WTC11 (cell line): ENCODE measurements at regions not wholly inside any gene's neighbourhood (a gene's known extent, or its start where the extent isn't known, plus 50 kb on each side); places are given as distances from the start of the nearest gene placed in this dataset.

Experiments
- ATAC-seq: fragments of 200-7000 bp; cut with Tn5 transposase; 2 replicates; pipeline ENCODE4 v1.10.0; 2021; ENCODE audit warnings: mild to moderate bottlenecking, moderate library complexity
- CTCF ChIA-PET: fragments of 300-600 bp; sonication (Branson Sonifier 250); formaldehyde crosslinking; loops from one replicate; lab custom pipeline; 2021; ENCODE audit warnings: antibody characterized with exemption; lab: Charles Lee
- POLR2A ChIA-PET: fragments of 350-600 bp; sonication (Branson Sonifier 250); formaldehyde crosslinking; loops from one replicate; lab custom pipeline; 2021; ENCODE audit warnings: antibody characterized with exemption; lab: Charles Lee
- DNase-seq: peaks from one replicate; pipeline ENCODE4 v3.0.0; 2021; ENCODE audit warnings: low spot score
- H3K27ac Mint-ChIP-seq: 2 replicates; pipeline ENCODE4 v1.8.0; 2021; ENCODE audit warnings: mixed read lengths
- H3K27me3 Mint-ChIP-seq: 2 replicates; pipeline ENCODE4 v1.8.0; 2021; ENCODE audit warnings: low read depth, mild to moderate bottlenecking, moderate library complexity, mixed read lengths
- H3K36me3 Mint-ChIP-seq: 2 replicates; pipeline ENCODE4 v1.8.0; 2021; ENCODE audit warnings: mixed read lengths
- H3K4me1 Mint-ChIP-seq: 2 replicates; pipeline ENCODE4 v1.8.0; 2022; ENCODE audit warnings: mixed read lengths
- H3K4me3 Mint-ChIP-seq: 2 replicates; pipeline ENCODE4 v1.8.0; 2021; ENCODE audit warnings: mild to moderate bottlenecking, moderate library complexity, mixed read lengths
- H3K9me3 Mint-ChIP-seq: 2 replicates; pipeline ENCODE4 v1.8.0; 2021; ENCODE audit warnings: mixed read lengths
- ATF1 ChIP-seq: sonication (generic); formaldehyde crosslinking; IDR thresholded peaks from 2 replicates; pipeline ENCODE4 v1.8.1; 2023; ENCODE audit warnings: mild to moderate bottlenecking, moderate library complexity, missing genetic modification reagents
- ATF2 ChIP-seq: sonication (generic); formaldehyde crosslinking; IDR thresholded peaks from 2 replicates; pipeline ENCODE4 v1.8.1; 2022; ENCODE audit warnings: low read depth, missing genetic modification reagents, borderline replicate concordance
- CREB1 ChIP-seq: sonication (generic); formaldehyde crosslinking; IDR thresholded peaks from 2 replicates; pipeline ENCODE4 v1.8.0; 2023; ENCODE audit warnings: mild to moderate bottlenecking, missing genetic modification reagents
- GABPB1 ChIP-seq: sonication (generic); formaldehyde crosslinking; IDR thresholded peaks from 2 replicates; pipeline ENCODE4 v1.8.1; 2023; ENCODE audit warnings: mild to moderate bottlenecking, missing genetic modification reagents
- MYBL2 ChIP-seq: sonication (generic); formaldehyde crosslinking; IDR thresholded peaks from 2 replicates; pipeline ENCODE4 v1.8.1; 2023; ENCODE audit warnings: mild to moderate bottlenecking, moderate library complexity, missing genetic modification reagents
- NFE2L1 ChIP-seq: sonication (generic); formaldehyde crosslinking; IDR thresholded peaks from 2 replicates; pipeline ENCODE4 v1.8.1; 2023; ENCODE audit warnings: missing genetic modification reagents
- NR2C2 ChIP-seq: sonication (generic); formaldehyde crosslinking; IDR thresholded peaks from 2 replicates; pipeline ENCODE4 v1.8.0; 2022; ENCODE audit warnings: mild to moderate bottlenecking, missing genetic modification reagents
- OVOL2 ChIP-seq: fragments of 250-450 bp; sonication (Bioruptor Pico); IDR thresholded peaks from 2 replicates; pipeline ENCODE4 v1.9.0; 2021; ENCODE audit warnings: mild to moderate bottlenecking, borderline replicate concordance
- RORB ChIP-seq: fragments of 250-450 bp; sonication (Bioruptor Pico); IDR thresholded peaks from 2 replicates; pipeline ENCODE4 v1.9.0; 2021; ENCODE audit warnings: mild to moderate bottlenecking
- TCF7 ChIP-seq: sonication (generic); formaldehyde crosslinking; IDR thresholded peaks from 2 replicates; pipeline ENCODE4 v1.8.0; 2022; ENCODE audit warnings: mild to moderate bottlenecking, low read depth, missing genetic modification reagents, moderate library complexity
- ZNF263 ChIP-seq: sonication (generic); formaldehyde crosslinking; IDR thresholded peaks from 2 replicates; pipeline ENCODE4 v1.8.1; 2022; ENCODE audit warnings: low read depth, mild to moderate bottlenecking, moderate library complexity, missing genetic modification reagents
- ZNF396 ChIP-seq: fragments of 250-450 bp; sonication (Bioruptor Pico); IDR thresholded peaks from 2 replicates; pipeline ENCODE4 v1.8.0; 2021; ENCODE audit warnings: mild to moderate bottlenecking, moderate library complexity, borderline replicate concordance
- ZNF416 ChIP-seq: fragments of 250-450 bp; sonication (Bioruptor Pico); IDR thresholded peaks from 2 replicates; pipeline ENCODE4 v1.9.0; 2021; ENCODE audit warnings: mild to moderate bottlenecking, inconsistent platforms
- ZNF512 ChIP-seq: sonication (generic); formaldehyde crosslinking; IDR thresholded peaks from 2 replicates; pipeline ENCODE4 v1.8.1; 2022; ENCODE audit warnings: missing genetic modification reagents, borderline replicate concordance
- ZNF671 ChIP-seq: fragments of 250-450 bp; sonication (Bioruptor Pico); IDR thresholded peaks from 2 replicates; pipeline ENCODE4 v1.8.0; 2021; ENCODE audit warnings: mild to moderate bottlenecking
- TF ChIP-seq, protein P1 (sequence below): sonication (generic); formaldehyde crosslinking; conservative IDR thresholded peaks from 2 replicates; pipeline ENCODE4 v1.8.1; 2023; ENCODE audit warnings: mild to moderate bottlenecking, low read depth, missing genetic modification reagents, moderate library complexity
- TF ChIP-seq, protein P2 (sequence below): sonication (generic); formaldehyde crosslinking; IDR thresholded peaks from 2 replicates; pipeline ENCODE4 v1.8.0; 2022; ENCODE audit warnings: mild to moderate bottlenecking, missing genetic modification reagents

- H3K4me1 Mint-ChIP-seq, result peaks cover 56% of the 10 kb centered on the region
Measured at GRCh38 chr16:54504372-54504771, 217.8 kb upstream of the IRX3 start.

DNA sequence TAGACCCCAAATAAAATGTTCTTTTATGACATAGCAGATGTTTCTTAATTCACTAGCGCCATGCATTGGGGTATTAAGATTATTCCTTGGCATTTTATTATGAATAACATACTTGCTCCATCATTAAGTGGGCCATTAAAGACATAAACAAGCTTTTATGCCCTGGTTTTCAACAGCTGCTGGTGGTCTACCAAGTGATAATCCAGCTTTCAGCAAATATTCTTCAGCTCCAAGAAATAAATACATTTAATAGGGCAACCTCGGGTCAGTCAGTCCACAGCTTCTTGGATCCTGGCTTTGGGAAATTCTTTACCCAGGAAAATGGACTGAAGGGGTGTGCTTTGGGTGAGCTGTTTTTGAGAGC, 217.3 kb upstream of the IRX3 start:
- Mint-ChIP-seq H3K4me1 (peaks cover 56% of the 10 kb centered on the region), H3K36me3 (no peaks in the 10 kb centered on the region), H3K4me3 (0 out of 2 replicates have a peak overlapping the region, but pooled peaks have one; percentile 39), H3K27me3 (no peaks in the 10 kb centered on the region), H3K27ac (no peak overlapping the region), H3K9me3 (peaks cover 1% of the 10 kb centered on the region; the same call in 1 of the 2 replicates)
- CTCF ChIA-PET, result interaction anchor here (1.0 kb wide), 1 partner anchor 531 kb away, joined by 3 read pairs; no protein-coding TSS in a partner anchor
- POLR2A ChIA-PET, result interaction anchor here (0.7 kb wide), 1 partner anchor 614 kb away, joined by 6 read pairs; no protein-coding TSS in a partner anchor
- no peak for TF ChIP-seq NFE2L1 (CRISPR knock-in tag)
- TF ChIP-seq NR2C2 (CRISPR knock-in tag), result no peak
- TF ChIP-seq RORB (CRISPR knock-in tag), result no peak
- TF ChIP-seq, protein P1, sequence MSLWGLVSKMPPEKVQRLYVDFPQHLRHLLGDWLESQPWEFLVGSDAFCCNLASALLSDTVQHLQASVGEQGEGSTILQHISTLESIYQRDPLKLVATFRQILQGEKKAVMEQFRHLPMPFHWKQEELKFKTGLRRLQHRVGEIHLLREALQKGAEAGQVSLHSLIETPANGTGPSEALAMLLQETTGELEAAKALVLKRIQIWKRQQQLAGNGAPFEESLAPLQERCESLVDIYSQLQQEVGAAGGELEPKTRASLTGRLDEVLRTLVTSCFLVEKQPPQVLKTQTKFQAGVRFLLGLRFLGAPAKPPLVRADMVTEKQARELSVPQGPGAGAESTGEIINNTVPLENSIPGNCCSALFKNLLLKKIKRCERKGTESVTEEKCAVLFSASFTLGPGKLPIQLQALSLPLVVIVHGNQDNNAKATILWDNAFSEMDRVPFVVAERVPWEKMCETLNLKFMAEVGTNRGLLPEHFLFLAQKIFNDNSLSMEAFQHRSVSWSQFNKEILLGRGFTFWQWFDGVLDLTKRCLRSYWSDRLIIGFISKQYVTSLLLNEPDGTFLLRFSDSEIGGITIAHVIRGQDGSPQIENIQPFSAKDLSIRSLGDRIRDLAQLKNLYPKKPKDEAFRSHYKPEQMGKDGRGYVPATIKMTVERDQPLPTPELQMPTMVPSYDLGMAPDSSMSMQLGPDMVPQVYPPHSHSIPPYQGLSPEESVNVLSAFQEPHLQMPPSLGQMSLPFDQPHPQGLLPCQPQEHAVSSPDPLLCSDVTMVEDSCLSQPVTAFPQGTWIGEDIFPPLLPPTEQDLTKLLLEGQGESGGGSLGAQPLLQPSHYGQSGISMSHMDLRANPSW (CRISPR knock-in tag), result no peak
- TF ChIP-seq GABPB1, result no peak
- no peak for TF ChIP-seq MYBL2 (CRISPR knock-in tag)
- TF ChIP-seq ZNF263 (CRISPR knock-in tag), result no peak
- no peak for TF ChIP-seq ZNF396 (CRISPR knock-in tag)
- TF ChIP-seq, protein P2, sequence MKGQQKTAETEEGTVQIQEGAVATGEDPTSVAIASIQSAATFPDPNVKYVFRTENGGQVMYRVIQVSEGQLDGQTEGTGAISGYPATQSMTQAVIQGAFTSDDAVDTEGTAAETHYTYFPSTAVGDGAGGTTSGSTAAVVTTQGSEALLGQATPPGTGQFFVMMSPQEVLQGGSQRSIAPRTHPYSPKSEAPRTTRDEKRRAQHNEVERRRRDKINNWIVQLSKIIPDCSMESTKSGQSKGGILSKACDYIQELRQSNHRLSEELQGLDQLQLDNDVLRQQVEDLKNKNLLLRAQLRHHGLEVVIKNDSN, result no peak
- TF ChIP-seq OVOL2 (CRISPR knock-in tag), result no peak
- TF ChIP-seq TCF7, result no peak
- ATAC-seq, result no peak
- no peak for DNase-seq

More at GRCh38 chr16:54504372-54504771, 217.8 kb upstream of the IRX3 start:
- ChIA-PET POLR2A (no interaction called here), CTCF (interaction anchor here (0.5 kb wide), 1 partner anchor 143 kb away, joined by 3 read pairs; no protein-coding TSS in a partner anchor)
- Mint-ChIP-seq H3K27ac (peak overlapping the region; percentile 41; the same call in 1 of the 2 replicates), H3K27me3 (no peaks in the 10 kb centered on the region), H3K36me3 (no peaks in the 10 kb centered on the region), H3K4me3 (peak overlapping the region; percentile 39; the same call in 1 of the 2 replicates), H3K9me3 (no peaks in the 10 kb centered on the region)
- no peak for DNase-seq
- ATAC-seq, result peak; percentile 61
- TF ChIP-seq ATF2, result no peak
- no peak for TF ChIP-seq ATF1 (CRISPR knock-in tag)
- TF ChIP-seq ZNF671 (CRISPR knock-in tag), result no peak
- no peak for TF ChIP-seq ZNF416 (CRISPR knock-in tag)
- no peak for TF ChIP-seq ZNF512 (CRISPR knock-in tag)
- no peak for TF ChIP-seq CREB1 (CRISPR knock-in tag)
